Suprapubic skin (tissue), 4 donors: ENCODE measurements at regions not wholly inside any gene's neighbourhood (a gene's known extent, or its start where the extent isn't known, plus 50 kb on each side); places are given as distances from the start of the nearest gene placed in this dataset.

Experiments
- CTCF ChIP-seq, 2 donors: fragments of 200-600 bp in 1 of 2; fragments of 450-650 bp in 1 of 2; sonication (generic) in 1 of 2; IDR thresholded peaks; one replicate each; pipeline ENCODE4 v1.5.1; 2016 to 2019; ENCODE audit warnings: antibody characterized with exemption in 2 of 2, mild to moderate bottlenecking in 1 of 2, moderate library complexity in 1 of 2
- POLR2A ChIP-seq, 2 donors: fragments of 450-650 bp; IDR thresholded peaks; one replicate each; pipeline ENCODE4 v1.6.1; 2017; ENCODE audit warnings: antibody characterized with exemption in 2 of 2, mild to moderate bottlenecking in 2 of 2, moderate library complexity in 2 of 2
- POLR2AphosphoS5 ChIP-seq, 3 donors: sonication (generic); formaldehyde crosslinking; IDR thresholded peaks; one replicate each; pipeline ENCODE4 v1.6.1; 2017; ENCODE audit warnings: antibody characterized with exemption in 3 of 3

GRCh38 chr2:138275292-138275690 lies 226.3 kb upstream of the SPOPL start:
- TF ChIP-seq POLR2A (IDR thresholded peaks at IDR 0.05) (no peak), CTCF (IDR thresholded peaks at IDR 0.05) (no peak), POLR2AphosphoS5 (IDR thresholded peaks at IDR 0.05) (no peak)
